GM10266 (cell line): ENCODE measurements at regions not wholly inside any gene's neighbourhood (a gene's known extent, or its start where the extent isn't known, plus 50 kb on each side); places are given as distances from the start of the nearest gene placed in this dataset.

Source experiments
- DNase-seq: peaks from one replicate; pipeline ENCODE4 v3.0.0; 2012; ENCODE audit errors: extremely low spot score
- TF ChIP-seq, protein P1 (sequence below): IDR thresholded peaks from 2 replicates; pipeline ENCODE4 v1.5.1; 2012; ENCODE audit warnings: mild to moderate bottlenecking, low read depth; ENCODE audit not compliant: control insufficient read depth, insufficient read depth; ENCODE audit errors: missing control alignments

DNA sequence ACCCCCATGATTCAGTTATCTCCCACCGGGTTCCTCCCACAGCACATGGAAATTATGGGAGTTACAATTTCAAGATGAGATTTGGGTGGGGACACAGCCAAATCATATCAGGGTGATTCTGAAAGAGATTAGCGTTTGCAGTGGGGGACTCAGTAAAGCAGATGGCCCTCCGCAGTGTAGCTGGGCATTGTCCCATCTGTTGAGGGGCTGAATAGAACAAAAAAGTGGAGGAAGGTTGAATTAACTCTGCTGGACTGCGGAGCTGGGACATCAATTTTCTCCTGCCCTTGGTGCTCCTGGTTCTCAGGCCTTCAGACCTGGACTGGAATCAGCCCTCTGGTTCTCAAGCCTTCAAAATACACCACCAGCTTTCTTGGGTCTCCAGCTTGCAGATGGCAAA is 55.2 kb upstream of the CACNA1A start:
- no peak for DNase-seq
- TF ChIP-seq, protein P1, sequence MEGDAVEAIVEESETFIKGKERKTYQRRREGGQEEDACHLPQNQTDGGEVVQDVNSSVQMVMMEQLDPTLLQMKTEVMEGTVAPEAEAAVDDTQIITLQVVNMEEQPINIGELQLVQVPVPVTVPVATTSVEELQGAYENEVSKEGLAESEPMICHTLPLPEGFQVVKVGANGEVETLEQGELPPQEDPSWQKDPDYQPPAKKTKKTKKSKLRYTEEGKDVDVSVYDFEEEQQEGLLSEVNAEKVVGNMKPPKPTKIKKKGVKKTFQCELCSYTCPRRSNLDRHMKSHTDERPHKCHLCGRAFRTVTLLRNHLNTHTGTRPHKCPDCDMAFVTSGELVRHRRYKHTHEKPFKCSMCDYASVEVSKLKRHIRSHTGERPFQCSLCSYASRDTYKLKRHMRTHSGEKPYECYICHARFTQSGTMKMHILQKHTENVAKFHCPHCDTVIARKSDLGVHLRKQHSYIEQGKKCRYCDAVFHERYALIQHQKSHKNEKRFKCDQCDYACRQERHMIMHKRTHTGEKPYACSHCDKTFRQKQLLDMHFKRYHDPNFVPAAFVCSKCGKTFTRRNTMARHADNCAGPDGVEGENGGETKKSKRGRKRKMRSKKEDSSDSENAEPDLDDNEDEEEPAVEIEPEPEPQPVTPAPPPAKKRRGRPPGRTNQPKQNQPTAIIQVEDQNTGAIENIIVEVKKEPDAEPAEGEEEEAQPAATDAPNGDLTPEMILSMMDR: no peak

DNA sequence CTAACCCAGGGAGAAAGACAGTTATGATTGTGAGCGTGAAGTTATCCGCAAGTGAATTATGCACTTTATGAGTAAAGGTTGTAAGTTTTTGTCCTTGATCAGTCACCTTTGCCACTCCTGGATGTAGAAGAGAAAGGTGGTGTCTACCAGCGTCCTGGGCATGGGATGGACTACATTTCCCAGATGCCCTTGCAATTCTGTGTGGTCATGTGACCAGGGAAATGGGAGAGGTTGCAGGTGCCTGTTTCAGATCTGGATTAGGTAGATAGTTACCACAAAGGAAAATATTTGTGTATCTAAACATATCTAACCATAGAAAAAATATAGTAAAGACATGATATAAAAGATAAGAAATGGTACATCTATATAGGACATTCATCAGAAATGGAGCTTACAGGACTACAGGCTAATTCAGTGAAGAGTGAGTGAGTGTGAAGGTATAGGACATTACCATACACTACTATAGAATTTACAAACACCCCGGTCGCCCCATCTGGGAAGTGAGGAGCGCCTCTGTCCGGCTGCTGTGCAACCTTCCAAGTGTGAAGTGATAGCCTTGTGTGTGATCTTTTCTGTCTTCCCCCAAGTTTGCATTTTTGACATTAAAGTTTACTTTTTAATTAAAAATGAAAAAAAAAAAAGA is 51.6 kb upstream of the CACNA1A start:
- no peak for DNase-seq
- TF ChIP-seq, protein P1: no peak

DNA sequence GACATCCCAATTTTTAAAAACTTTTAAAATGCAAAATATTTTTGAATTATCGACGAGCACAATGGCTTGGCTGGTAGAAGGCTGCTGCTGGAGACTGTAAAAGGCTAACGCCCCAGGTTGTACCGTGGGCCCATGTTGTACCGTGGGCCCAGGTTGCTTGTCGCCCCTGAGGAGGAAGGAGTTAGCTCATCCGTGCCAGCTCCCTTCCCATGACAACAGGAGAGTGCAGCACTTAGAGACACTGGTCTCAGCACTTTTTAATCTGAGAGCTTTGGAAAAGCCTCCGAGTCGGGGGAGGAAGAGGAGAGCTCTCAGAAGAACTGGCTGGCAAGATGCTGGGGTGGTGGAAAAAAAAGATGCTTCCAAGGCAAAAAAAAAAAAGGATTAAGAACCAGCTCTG is 50.3 kb upstream of the CACNA1A start:
- TF ChIP-seq, protein P1: no peak
- no peak for DNase-seq
